Activated T-cell treated with anti-CD3 and anti-CD28 coated beads for 1 hour (primary cell): ENCODE measurements at regions not wholly inside any gene's neighbourhood (a gene's known extent, or its start where the extent isn't known, plus 50 kb on each side); places are given as distances from the start of the nearest gene placed in this dataset.
"Not testable (repeated sequence)": the region's sequence is repeated elsewhere in the genome, so short reads cannot be mapped to it uniquely, and the experiment has no call there.

ENCODE experiments used
- DNase-seq: peaks from one replicate; pipeline ENCODE4 v3.0.0-alpha.2; 2020; ENCODE audit warnings: low read depth

GRCh38 chr7:29701540-29701939 lies 104.8 kb upstream of the WIPF3 start:
- DNase-seq = not testable (repeated sequence)

DNA sequence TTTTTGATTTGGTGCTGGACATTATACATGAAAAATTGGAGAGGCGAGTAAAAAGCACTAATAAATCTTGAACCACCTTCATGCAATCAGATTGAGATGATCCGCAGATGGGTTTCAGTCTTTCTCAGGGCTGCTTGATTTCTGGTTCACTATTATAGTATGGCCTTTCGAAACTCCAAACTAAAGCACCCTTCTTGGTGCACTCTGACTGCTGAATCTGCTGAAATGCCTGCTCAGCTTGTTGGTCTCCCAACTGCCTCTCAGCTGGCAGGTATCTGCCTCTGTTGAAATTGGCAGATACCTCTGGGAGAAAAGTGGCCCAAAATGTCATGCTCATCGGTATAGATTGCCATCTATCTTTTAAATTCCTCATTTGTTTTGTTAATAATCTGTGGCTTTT lies 102.5 kb upstream of the WIPF3 start:
- DNase-seq = not testable (repeated sequence)

DNA sequence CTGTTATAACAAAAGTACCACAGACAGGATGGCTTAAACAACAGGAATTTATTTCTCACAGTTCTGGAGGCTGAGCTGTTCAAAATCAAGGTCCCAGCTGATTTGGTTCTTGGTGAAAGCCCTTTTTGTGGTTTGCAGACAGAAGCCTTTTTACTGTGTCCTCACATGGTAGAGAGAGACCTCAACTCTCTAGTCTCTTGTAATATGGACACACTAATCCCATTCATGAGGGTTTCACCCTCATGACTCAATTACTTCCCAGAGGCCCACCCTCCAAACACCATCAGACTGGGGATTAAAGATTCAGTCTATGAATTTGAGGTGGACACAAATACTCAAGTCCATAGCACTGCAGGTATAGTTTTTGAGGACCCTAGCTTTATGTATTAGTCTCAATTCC lies 97.3 kb upstream of the WIPF3 start:
- not testable (repeated sequence) for DNase-seq

DNA sequence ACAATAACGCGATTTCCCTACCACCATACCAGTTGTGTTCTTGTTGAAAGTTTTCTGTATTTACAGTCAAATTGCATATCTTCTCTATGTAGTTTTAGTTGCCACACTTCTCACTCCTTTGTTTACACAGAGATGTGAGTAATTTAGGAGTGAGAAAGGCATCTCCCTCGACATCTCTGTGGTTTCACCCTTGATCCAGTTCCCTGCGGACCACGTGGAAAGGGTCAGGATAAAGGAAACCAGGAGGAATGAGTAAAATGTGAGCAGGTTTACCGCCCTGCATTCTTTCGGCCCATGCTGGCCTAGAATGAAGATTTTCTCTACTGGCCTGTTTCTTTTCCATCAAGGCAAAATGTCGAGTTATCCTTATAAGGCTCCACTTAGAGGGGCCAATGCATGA lies 83.2 kb upstream of the WIPF3 start:
- not testable (repeated sequence) for DNase-seq

GRCh38 chr7:29723599-29723998 lies 82.7 kb upstream of the WIPF3 start:
- no peak for DNase-seq

DNA sequence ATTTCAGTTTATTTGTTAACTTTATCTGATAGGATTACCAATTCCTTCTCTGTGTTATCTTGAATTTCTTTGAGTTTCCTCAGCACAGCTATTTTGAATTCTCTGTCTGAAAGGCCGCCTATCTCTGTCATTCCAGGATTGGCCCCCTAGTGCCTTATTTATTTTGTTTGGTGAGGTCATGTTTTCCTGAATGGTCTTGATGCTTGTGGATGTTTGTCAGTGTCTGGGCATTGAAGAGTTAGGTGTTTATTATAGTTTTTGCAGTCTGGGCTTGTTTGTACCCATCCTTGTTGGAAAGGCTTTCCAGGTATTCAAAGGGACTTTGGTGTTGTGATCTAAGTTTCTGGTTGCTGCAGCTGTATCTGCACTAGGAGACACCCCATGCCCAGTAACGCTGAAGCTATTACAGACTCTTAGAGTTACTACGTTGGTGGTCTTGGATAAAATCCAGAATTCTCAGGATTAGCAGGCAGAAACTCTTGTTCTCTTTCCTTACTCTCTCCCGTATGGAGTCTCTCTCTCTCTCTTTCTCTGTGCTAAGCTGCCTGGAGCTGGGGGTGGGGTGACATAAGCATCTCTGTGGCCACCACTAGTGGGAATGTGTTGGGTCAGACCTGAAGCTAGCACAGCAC lies 76.7 kb upstream of the WIPF3 start:
- DNase-seq = not testable (repeated sequence)

- no peak for DNase-seq
Observed at GRCh38 chr7:29734246-29734731, 72.0 kb upstream of the WIPF3 start.

DNA sequence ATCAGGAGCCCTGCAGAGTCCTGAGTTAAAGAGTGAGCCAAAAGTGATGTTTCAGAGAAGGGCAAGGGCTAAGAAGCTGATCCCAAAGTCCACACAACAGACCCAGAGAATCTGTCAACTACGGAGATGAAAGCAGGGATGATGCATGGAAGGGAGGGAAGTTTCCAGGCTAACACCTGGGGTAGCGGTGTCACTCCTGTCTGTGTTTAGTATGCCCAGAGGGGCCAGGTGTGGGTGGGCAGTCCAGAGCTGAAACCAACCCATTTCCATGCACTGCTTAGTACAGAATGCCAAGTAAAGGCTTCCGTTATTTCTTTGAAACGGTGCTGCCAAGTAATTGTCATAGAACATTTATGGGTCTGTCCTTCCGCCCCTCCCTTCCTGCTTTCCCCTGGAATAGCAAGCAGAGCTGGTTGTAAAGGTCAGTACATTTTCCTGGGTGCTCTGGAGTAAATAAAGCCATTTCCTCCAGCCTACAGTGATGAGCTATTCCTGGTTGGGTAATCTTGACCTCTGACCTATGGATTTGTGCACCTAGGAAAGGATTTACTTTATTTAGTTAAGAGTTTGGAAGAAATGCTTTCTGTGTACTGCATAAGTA lies 58.6 kb upstream of the WIPF3 start:
- not testable (repeated sequence) for DNase-seq

- DNase-seq = no peak
Observed at GRCh38 chr7:29748286-29749099, 57.8 kb upstream of the WIPF3 start.

GRCh38 chr7:29749701-29750321 lies 56.5 kb upstream of the WIPF3 start:
- DNase-seq = no peak

DNA sequence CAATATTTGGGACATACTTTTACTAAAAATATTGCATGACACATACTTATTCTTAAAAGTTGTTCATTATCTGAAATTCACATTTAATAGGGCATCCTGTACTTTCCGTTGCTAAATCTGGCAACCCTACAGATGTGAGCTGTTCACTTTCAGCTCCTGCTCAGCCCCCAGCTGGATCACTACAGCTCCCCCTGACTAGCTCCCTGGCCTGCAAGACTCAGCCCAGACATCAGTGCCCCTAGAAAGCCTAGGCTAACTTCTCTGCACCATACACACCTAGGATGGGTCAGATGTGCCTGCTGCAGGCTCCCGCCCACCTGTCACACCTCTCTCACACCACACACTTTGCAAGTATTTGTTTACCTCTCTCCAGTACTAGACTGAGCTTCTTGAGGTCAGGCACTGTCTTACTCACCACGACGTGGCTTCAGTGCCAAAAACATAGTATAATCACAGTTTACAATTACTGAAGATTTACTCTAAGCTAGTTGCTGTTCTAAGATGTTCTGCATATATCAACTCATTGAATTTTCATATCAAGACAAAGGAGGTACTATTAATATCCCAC lies 55.9 kb upstream of the WIPF3 start:
- not testable (repeated sequence) for DNase-seq

DNA sequence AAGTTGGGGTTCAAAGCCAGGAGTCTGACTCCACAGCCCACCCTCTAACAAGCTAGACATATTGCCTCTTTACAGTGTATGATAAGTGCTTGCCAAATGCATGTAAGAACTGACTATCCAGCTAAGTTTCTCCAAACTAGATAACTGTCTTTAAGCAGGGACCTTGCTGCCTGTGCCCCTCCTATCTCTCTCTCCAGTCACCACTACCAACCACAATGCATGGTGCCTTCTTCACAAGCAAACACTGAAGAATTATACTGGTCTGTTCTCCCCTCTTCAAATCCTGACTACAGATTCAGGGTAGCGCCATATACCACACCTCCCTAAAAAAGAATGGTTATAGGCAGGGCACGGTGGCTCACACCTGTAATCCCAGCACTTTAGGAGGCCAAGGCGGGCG lies 55.3 kb upstream of the WIPF3 start:
- DNase-seq = not testable (repeated sequence)

GRCh38 chr7:29754874-29755490 lies 51.3 kb upstream of the WIPF3 start:
- DNase-seq = no peak
